ENCODE measurements at regions not wholly inside any gene's neighbourhood (a gene's known extent, or its start where the extent isn't known, plus 50 kb on each side); places are given as distances from the start of the nearest gene placed in this dataset.

GRCh38 chr1:30589083-30589482, 134.3 kb downstream of the MATN1 start:
- H3K27ac ChIP-seq: no peak overlapping the region
- H3K9me3 ChIP-seq: no peaks in the 10 kb centered on the region
- intact Hi-C loops (cut with DNase I; ENCODE audit: low total_unique reads): no loop called here
- no peaks in the 10 kb centered on the region for H3K4me1 ChIP-seq
- no peak for DNase-seq (ENCODE audit: low spot score in 2 of 2)
- peaks cover 0 to 4% of the 10 kb centered on the region in 2 donors for H3K27me3 ChIP-seq
- H3K4me3 ChIP-seq: no peak overlapping the region
- TF ChIP-seq POLR2A (IDR thresholded peaks at IDR 0.05): no peak
- TF ChIP-seq CTCF (IDR thresholded peaks at IDR 0.05): no peak
- TF ChIP-seq POLR2AphosphoS5 (IDR thresholded peaks at IDR 0.05): no peak
- H3K36me3 ChIP-seq: no peaks in the 10 kb centered on the region

- no peak for DNase-seq (ENCODE audit: low spot score in 2 of 2)
- TF ChIP-seq POLR2AphosphoS5 (IDR thresholded peaks at IDR 0.05): no peak
- no peak for TF ChIP-seq POLR2A (IDR thresholded peaks at IDR 0.05)
- no peak for TF ChIP-seq CTCF (IDR thresholded peaks at IDR 0.05)
- peaks cover 0 to 4% of the 10 kb centered on the region in 2 donors for H3K27me3 ChIP-seq
- intact Hi-C loops (cut with DNase I; ENCODE audit: low total_unique reads): no loop called here
- H3K27ac ChIP-seq: no peak overlapping the region
- no peaks in the 10 kb centered on the region for H3K36me3 ChIP-seq
- no peaks in the 10 kb centered on the region for H3K4me1 ChIP-seq
- peaks cover 0 to 2% of the 10 kb centered on the region in 2 donors for H3K9me3 ChIP-seq
- no peak overlapping the region for H3K4me3 ChIP-seq
Observed at GRCh38 chr1:30588311-30589073, 134.9 kb downstream of the MATN1 start.

GRCh38 chr1:30586671-30587070, 136.7 kb downstream of the MATN1 start:
- no peaks in the 10 kb centered on the region for H3K36me3 ChIP-seq
- H3K27ac ChIP-seq: no peak overlapping the region
- TF ChIP-seq POLR2A (IDR thresholded peaks at IDR 0.05) (no peak), POLR2AphosphoS5 (IDR thresholded peaks at IDR 0.05) (no peak), CTCF (IDR thresholded peaks at IDR 0.05) (no peak)
- peaks cover 4 to 9% of the 10 kb centered on the region in 2 donors for H3K9me3 ChIP-seq
- no peak overlapping the region for H3K4me3 ChIP-seq
- intact Hi-C loops (cut with DNase I; ENCODE audit: low total_unique reads): no loop called here
- peaks cover 0 to 4% of the 10 kb centered on the region in 2 donors for H3K27me3 ChIP-seq
- no peak for DNase-seq (ENCODE audit: low spot score in 2 of 2)
- H3K4me1 ChIP-seq: no peaks in the 10 kb centered on the region

GRCh38 chr1:30579580-30579979, 143.8 kb downstream of the MATN1 start:
- intact Hi-C loops (cut with DNase I; ENCODE audit: low total_unique reads): no loop called here
- no peaks in the 10 kb centered on the region for H3K4me1 ChIP-seq
- DNase-seq (ENCODE audit: low spot score in 2 of 2): no peak
- H3K27ac ChIP-seq: no peak overlapping the region
- no peaks in the 10 kb centered on the region for H3K27me3 ChIP-seq
- peaks cover 4 to 9% of the 10 kb centered on the region in 2 donors for H3K9me3 ChIP-seq
- no peak overlapping the region for H3K4me3 ChIP-seq
- no peaks in the 10 kb centered on the region for H3K36me3 ChIP-seq
- TF ChIP-seq POLR2A (IDR thresholded peaks at IDR 0.05) (no peak), POLR2AphosphoS5 (IDR thresholded peaks at IDR 0.05) (no peak), CTCF (IDR thresholded peaks at IDR 0.05) (no peak)

- H3K27me3 ChIP-seq: no peaks in the 10 kb centered on the region
- no peak overlapping the region for H3K27ac ChIP-seq
- no peak for TF ChIP-seq CTCF (IDR thresholded peaks at IDR 0.05)
- TF ChIP-seq POLR2AphosphoS5 (IDR thresholded peaks at IDR 0.05): no peak
- TF ChIP-seq POLR2A (IDR thresholded peaks at IDR 0.05): no peak
- intact Hi-C loops (cut with DNase I; ENCODE audit: low total_unique reads): no loop called here
- no peak for DNase-seq (ENCODE audit: low spot score in 2 of 2)
- no peaks in the 10 kb centered on the region for H3K4me1 ChIP-seq
- no peaks in the 10 kb centered on the region for H3K9me3 ChIP-seq
- H3K36me3 ChIP-seq: no peaks in the 10 kb centered on the region
- no peak overlapping the region for H3K4me3 ChIP-seq
Observed at GRCh38 chr1:30575066-30575465, 148.3 kb downstream of the MATN1 start.
